ENCODE measurements at regions not wholly inside any gene's neighbourhood (a gene's known extent, or its start where the extent isn't known, plus 50 kb on each side); places are given as distances from the start of the nearest gene placed in this dataset.

- no peak overlapping the region for H3K4me3 ChIP-seq (ENCODE audit: low read depth, low read length)
- DNase-seq (ENCODE audit: low read depth) = no peak
Observed at GRCh38 chr20:12316794-12317193, 399.1 kb downstream of the BTBD3 start.

GRCh38 chr20:12317433-12317832, 399.7 kb downstream of the BTBD3 start:
- no peak for DNase-seq (ENCODE audit: low read depth)
- H3K4me3 ChIP-seq (ENCODE audit: low read depth, low read length) = no peak overlapping the region

- no peak for DNase-seq (ENCODE audit: low read depth)
Observed at GRCh38 chr20:12318043-12318442, 400.4 kb downstream of the BTBD3 start.

GRCh38 chr20:12321736-12322135, 404.0 kb downstream of the BTBD3 start:
- H3K4me3 ChIP-seq (ENCODE audit: low read depth, low read length) = no peak overlapping the region
- DNase-seq (ENCODE audit: low read depth) = no peak

More at GRCh38 chr20:12318043-12318442, 400.4 kb downstream of the BTBD3 start:
- no peak overlapping the region for H3K4me3 ChIP-seq (ENCODE audit: low read depth, low read length)

- H3K4me3 ChIP-seq (ENCODE audit: low read depth, low read length) = no peak overlapping the region
- DNase-seq (ENCODE audit: low read depth) = no peak
Observed at GRCh38 chr20:12327205-12327604, 409.5 kb downstream of the BTBD3 start.

- no peak overlapping the region for H3K4me3 ChIP-seq (ENCODE audit: low read depth, low read length)
- no peak for DNase-seq (ENCODE audit: low read depth)
Observed at GRCh38 chr20:12331236-12331635, 413.5 kb downstream of the BTBD3 start.

- DNase-seq (ENCODE audit: low read depth) = no peak
- no peak overlapping the region for H3K4me3 ChIP-seq (ENCODE audit: low read depth, low read length)
Observed at GRCh38 chr20:12337601-12338000, 419.9 kb downstream of the BTBD3 start.

- DNase-seq (ENCODE audit: low read depth) = no peak
- H3K4me3 ChIP-seq (ENCODE audit: low read depth, low read length) = no peak overlapping the region
Observed at GRCh38 chr20:12345978-12346377, 428.3 kb downstream of the BTBD3 start.

- H3K4me3 ChIP-seq (ENCODE audit: low read depth, low read length) = no peak overlapping the region
- no peak for DNase-seq (ENCODE audit: low read depth)
Observed at GRCh38 chr20:12353842-12354241, 436.1 kb downstream of the BTBD3 start.

- no peak overlapping the region for H3K4me3 ChIP-seq (ENCODE audit: low read depth, low read length)
- no peak for DNase-seq (ENCODE audit: low read depth)
Observed at GRCh38 chr20:12354725-12355124, 437.0 kb downstream of the BTBD3 start.

- no peak overlapping the region for H3K4me3 ChIP-seq (ENCODE audit: low read depth, low read length)
- DNase-seq (ENCODE audit: low read depth) = no peak
Observed at GRCh38 chr20:12355185-12355584, 437.5 kb downstream of the BTBD3 start.

- DNase-seq (ENCODE audit: low read depth) = no peak
- H3K4me3 ChIP-seq (ENCODE audit: low read depth, low read length) = no peak overlapping the region
Observed at GRCh38 chr20:12358006-12358654, 440.4 kb downstream of the BTBD3 start.

- H3K4me3 ChIP-seq (ENCODE audit: low read depth, low read length) = no peak overlapping the region
- DNase-seq (ENCODE audit: low read depth) = no peak
Observed at GRCh38 chr20:12358655-12359009, 440.9 kb downstream of the BTBD3 start.

GRCh38 chr20:12371990-12372389, 454.3 kb downstream of the BTBD3 start:
- H3K4me3 ChIP-seq (ENCODE audit: low read depth, low read length) = no peak overlapping the region
- no peak for DNase-seq (ENCODE audit: low read depth)

GRCh38 chr20:12372557-12372956, 454.9 kb downstream of the BTBD3 start:
- DNase-seq (ENCODE audit: low read depth) = no peak
- no peak overlapping the region for H3K4me3 ChIP-seq (ENCODE audit: low read depth, low read length)

- no peak for DNase-seq (ENCODE audit: low read depth)
- no peak overlapping the region for H3K4me3 ChIP-seq (ENCODE audit: low read depth, low read length)
Observed at GRCh38 chr20:12375967-12376366, 458.3 kb downstream of the BTBD3 start.

- no peak overlapping the region for H3K4me3 ChIP-seq (ENCODE audit: low read depth, low read length)
- DNase-seq (ENCODE audit: low read depth) = no peak
Observed at GRCh38 chr20:12383821-12384220, 466.1 kb downstream of the BTBD3 start.

GRCh38 chr20:12386821-12387220, 469.1 kb downstream of the BTBD3 start:
- no peak overlapping the region for H3K4me3 ChIP-seq (ENCODE audit: low read depth, low read length)
- no peak for DNase-seq (ENCODE audit: low read depth)

- DNase-seq (ENCODE audit: low read depth) = no peak
- no peak overlapping the region for H3K4me3 ChIP-seq (ENCODE audit: low read depth, low read length)
Observed at GRCh38 chr20:12391099-12391498, 473.4 kb downstream of the BTBD3 start.

GRCh38 chr20:12394786-12395185, 477.1 kb downstream of the BTBD3 start:
- DNase-seq (ENCODE audit: low read depth) = no peak
- H3K4me3 ChIP-seq (ENCODE audit: low read depth, low read length) = no peak overlapping the region

GRCh38 chr20:12395353-12395752, 477.7 kb downstream of the BTBD3 start:
- no peak overlapping the region for H3K4me3 ChIP-seq (ENCODE audit: low read depth, low read length)
- DNase-seq (ENCODE audit: low read depth) = no peak

- no peak for DNase-seq (ENCODE audit: low read depth)
- H3K4me3 ChIP-seq (ENCODE audit: low read depth, low read length) = no peak overlapping the region
Observed at GRCh38 chr20:12395760-12396159, 478.1 kb downstream of the BTBD3 start.

Measured in skeletal muscle cell (primary cell).